ENCODE measurements at regions not wholly inside any gene's neighbourhood (a gene's known extent, or its start where the extent isn't known, plus 50 kb on each side); places are given as distances from the start of the nearest gene placed in this dataset.
"Not testable (repeated sequence)": the region's sequence is repeated elsewhere in the genome, so short reads cannot be mapped to it uniquely, and the experiment has no call there.

GRCh38 chr3:21894459-21895340 lies 143.7 kb upstream of the ZNF385D start:
- peak; percentile 29 for DNase-seq (ENCODE audit: low spot score)

GRCh38 chr3:21898316-21898715 lies 147.3 kb upstream of the ZNF385D start:
- no peak for DNase-seq (ENCODE audit: low spot score)

GRCh38 chr3:21901484-21901883 lies 150.5 kb upstream of the ZNF385D start:
- DNase-seq (ENCODE audit: low spot score): no peak

GRCh38 chr3:21902956-21903355 lies 151.9 kb upstream of the ZNF385D start:
- no peak for DNase-seq (ENCODE audit: low spot score)

GRCh38 chr3:21909096-21909495 lies 158.1 kb upstream of the ZNF385D start:
- DNase-seq (ENCODE audit: low spot score): no peak

- DNase-seq (ENCODE audit: low spot score): no peak
These were observed 161.7 kb upstream of the ZNF385D start for GRCh38 chr3:21912711-21913110.

- no peak for DNase-seq (ENCODE audit: low spot score)
These were observed 162.8 kb upstream of the ZNF385D start for GRCh38 chr3:21913791-21914190.

GRCh38 chr3:21914451-21914850 lies 163.4 kb upstream of the ZNF385D start:
- DNase-seq (ENCODE audit: low spot score): no peak

GRCh38 chr3:21919383-21919782 lies 168.4 kb upstream of the ZNF385D start:
- DNase-seq (ENCODE audit: low spot score): no peak

- no peak for DNase-seq (ENCODE audit: low spot score)
These were observed 169.4 kb upstream of the ZNF385D start for GRCh38 chr3:21920421-21920861.

- not testable (repeated sequence) for DNase-seq (ENCODE audit: low spot score)
These were observed 172.1 kb upstream of the ZNF385D start for GRCh38 chr3:21923156-21923555.

- DNase-seq (ENCODE audit: low spot score): no peak
These were observed 176.3 kb upstream of the ZNF385D start for GRCh38 chr3:21927261-21927660.

- no peak for DNase-seq (ENCODE audit: low spot score)
These were observed 183.6 kb upstream of the ZNF385D start for GRCh38 chr3:21934591-21934990.

- DNase-seq (ENCODE audit: low spot score): no peak
These were observed 185.2 kb upstream of the ZNF385D start for GRCh38 chr3:21936207-21936606.

- DNase-seq (ENCODE audit: low spot score): no peak
These were observed 187.3 kb upstream of the ZNF385D start for GRCh38 chr3:21938267-21938681.

- DNase-seq (ENCODE audit: low spot score): peak; percentile 76
These were observed 191.3 kb upstream of the ZNF385D start for GRCh38 chr3:21942328-21942727.

GRCh38 chr3:21944251-21944650 lies 193.2 kb upstream of the ZNF385D start:
- DNase-seq (ENCODE audit: low spot score): no peak

GRCh38 chr3:21952856-21953255 lies 201.8 kb upstream of the ZNF385D start:
- no peak for DNase-seq (ENCODE audit: low spot score)

GRCh38 chr3:21954709-21955108 lies 203.7 kb upstream of the ZNF385D start:
- DNase-seq (ENCODE audit: low spot score): no peak

- DNase-seq (ENCODE audit: low spot score): no peak
These were observed 204.4 kb upstream of the ZNF385D start for GRCh38 chr3:21955406-21955805.

GRCh38 chr3:21960033-21960432 lies 209.0 kb upstream of the ZNF385D start:
- DNase-seq (ENCODE audit: low spot score): no peak

GRCh38 chr3:21962456-21962855 lies 211.4 kb upstream of the ZNF385D start:
- no peak for DNase-seq (ENCODE audit: low spot score)

GRCh38 chr3:21966457-21966856 lies 215.4 kb upstream of the ZNF385D start:
- DNase-seq (ENCODE audit: low spot score): not testable (repeated sequence)

All from SK-N-DZ (cell line).